Activated CD4-positive, alpha-beta T cell treated with anti-CD3 and anti-CD28 coated beads, Interleukin-2, amount 10 ng/mL, durations not matched to agents 7 days and 5 days (primary cell): ENCODE measurements at regions not wholly inside any gene's neighbourhood (a gene's known extent, or its start where the extent isn't known, plus 50 kb on each side); places are given as distances from the start of the nearest gene placed in this dataset.
A peak's percentile ranks its signal among the peaks of the same experiment; 100 is the strongest.

Experiments used
- CTCF ChIA-PET: fragments of 350-600 bp; sonication (Branson Sonifier 250); formaldehyde crosslinking; loops from one replicate; lab custom pipeline; 2021; ENCODE audit warnings: antibody characterized with exemption; lab: Charles Lee
- POLR2A ChIA-PET: fragments of 350-600 bp; sonication (Branson Sonifier 250); formaldehyde crosslinking; loops from one replicate; lab custom pipeline; 2021; ENCODE audit warnings: antibody characterized with exemption; lab: Charles Lee
- DNase-seq: peaks from one replicate; pipeline ENCODE4 v3.0.0-alpha.2; 2020
- H3K27ac Mint-ChIP-seq: one replicate; pipeline ENCODE4 v1.8.0; 2021; ENCODE audit warnings: mild to moderate bottlenecking, moderate library complexity, mixed read lengths
- H3K27me3 Mint-ChIP-seq: one replicate; pipeline ENCODE4 v1.8.0; 2021; ENCODE audit warnings: mixed read lengths
- H3K36me3 Mint-ChIP-seq: one replicate; pipeline ENCODE4 v1.8.0; 2021; ENCODE audit warnings: low read depth, mixed read lengths
- H3K4me1 Mint-ChIP-seq: one replicate; pipeline ENCODE4 v1.8.0; 2021; ENCODE audit warnings: mixed read lengths
- H3K4me3 Mint-ChIP-seq: one replicate; pipeline ENCODE4 v1.8.0; 2021; ENCODE audit warnings: mild to moderate bottlenecking, moderate library complexity, mixed read lengths
- H3K9me3 Mint-ChIP-seq: one replicate; pipeline ENCODE4 v1.8.0; 2021; ENCODE audit warnings: mixed read lengths

DNA sequence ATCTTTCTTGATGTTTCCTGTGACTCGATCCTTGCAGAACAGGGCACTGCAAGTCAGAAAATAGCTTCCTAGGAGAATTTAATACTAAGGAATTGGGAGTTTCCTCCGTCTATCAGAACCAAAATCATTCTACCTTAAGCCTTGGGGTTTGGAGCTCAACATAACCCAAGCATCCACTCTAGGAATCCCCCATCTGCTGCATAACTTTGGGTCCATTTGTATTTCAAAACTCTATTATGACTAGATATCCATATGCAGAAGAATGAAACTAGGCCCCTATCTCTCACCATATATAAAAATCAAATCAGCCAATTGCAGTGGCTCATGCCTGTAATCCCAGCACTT is 61.7 kb upstream of the AKAP13 start:
- ChIA-PET POLR2A (interaction anchor here (0.9 kb wide), 2 partner anchors 11 to 12 kb away, joined by 3 read pairs; no protein-coding TSS in a partner anchor), CTCF (interaction anchor here (0.5 to 4.4 kb wide), 14 partner anchors 8 to 381 kb away, joined by 3 to 35 read pairs (median 3); no protein-coding TSS in a partner anchor)
- Mint-ChIP-seq H3K9me3 (peaks cover 25% of the 10 kb centered on the region), H3K27ac (peak overlapping the region; percentile 55), H3K4me1 (peaks cover 46% of the 10 kb centered on the region), H3K27me3 (no peaks in the 10 kb centered on the region), H3K4me3 (no peak overlapping the region), H3K36me3 (peaks cover 7% of the 10 kb centered on the region)
- no peak for DNase-seq

DNA sequence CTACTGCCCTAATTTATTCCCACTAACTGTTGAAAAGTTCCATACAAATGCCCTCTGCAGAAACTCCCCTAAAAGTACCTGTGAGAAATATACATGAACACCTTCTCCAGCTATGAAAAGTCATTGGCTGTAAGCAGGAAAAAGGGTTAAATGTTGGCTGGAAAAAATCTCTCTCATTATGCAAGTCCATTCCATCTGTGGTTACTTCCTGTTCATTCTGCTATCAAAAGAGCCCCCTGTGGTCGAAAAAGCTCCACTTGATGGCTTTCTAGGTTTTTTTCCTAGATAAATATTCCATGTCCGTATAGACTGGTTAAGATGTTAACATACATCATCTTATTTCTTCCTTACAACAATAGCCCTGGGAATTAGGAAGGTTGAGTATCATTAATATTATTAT is 56.2 kb upstream of the AKAP13 start:
- Mint-ChIP-seq H3K9me3 (peaks cover 19% of the 10 kb centered on the region), H3K4me1 (peaks cover 17% of the 10 kb centered on the region), H3K27me3 (no peaks in the 10 kb centered on the region), H3K4me3 (no peak overlapping the region), H3K36me3 (peaks cover 7% of the 10 kb centered on the region), H3K27ac (no peak overlapping the region)
- DNase-seq, result no peak
- CTCF ChIA-PET, result interaction anchor here (1.6 kb wide), 1 partner anchor 28 kb away, joined by 7 read pairs; no protein-coding TSS in a partner anchor
- POLR2A ChIA-PET, result no interaction called here

DNA sequence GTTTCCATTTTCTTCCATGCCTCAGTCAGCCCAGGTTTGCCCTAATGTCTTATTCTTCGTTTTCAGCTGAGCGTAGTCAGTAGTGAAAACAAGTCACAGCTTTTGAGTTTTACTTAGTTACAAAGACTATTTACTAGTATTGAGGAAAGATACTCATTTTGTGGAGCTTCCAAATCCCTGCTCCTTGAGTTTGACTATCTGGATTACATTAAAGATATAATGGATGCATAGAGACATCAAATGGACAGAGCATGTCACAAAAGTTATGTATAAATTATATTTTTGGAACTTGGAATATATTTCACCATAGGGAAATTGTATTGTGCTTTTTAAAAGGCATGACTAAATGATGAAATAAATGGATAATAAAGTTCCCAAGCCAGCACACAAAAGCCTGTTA is 54.6 kb upstream of the AKAP13 start:
- Mint-ChIP-seq H3K36me3 (peaks cover 4% of the 10 kb centered on the region), H3K9me3 (peaks cover 12% of the 10 kb centered on the region), H3K4me3 (no peak overlapping the region), H3K27me3 (no peaks in the 10 kb centered on the region), H3K4me1 (peaks cover 30% of the 10 kb centered on the region), H3K27ac (no peak overlapping the region)
- DNase-seq, result no peak
- POLR2A ChIA-PET, result no interaction called here
- CTCF ChIA-PET, result interaction anchor here (0.6 to 4.3 kb wide), 3 partner anchors 9 to 120 kb away, joined by 3 to 35 read pairs (median 5); no protein-coding TSS in a partner anchor

DNA sequence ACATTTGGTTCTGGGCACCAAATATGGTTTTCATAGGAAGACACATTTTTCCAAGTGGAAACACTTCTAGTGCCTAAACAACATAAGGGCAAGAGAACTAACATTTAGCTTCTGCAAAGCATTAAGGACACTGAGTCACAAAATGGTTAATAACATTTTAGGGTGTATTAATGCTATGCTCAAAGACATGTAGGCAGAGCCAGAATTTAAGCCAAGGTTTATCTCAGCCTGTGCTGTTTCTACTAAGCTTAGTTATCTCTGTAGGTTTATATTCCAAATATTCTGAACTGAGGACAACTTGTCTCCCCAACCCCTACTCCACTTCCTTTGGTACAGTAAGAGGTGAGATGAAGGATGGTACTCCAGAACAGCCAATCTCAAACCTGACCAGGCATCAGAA is 54.1 kb upstream of the AKAP13 start:
- POLR2A ChIA-PET, result no interaction called here
- H3K4me1 Mint-ChIP-seq, result peaks cover 35% of the 10 kb centered on the region
- peaks cover 6% of the 10 kb centered on the region for H3K36me3 Mint-ChIP-seq
- no peak for DNase-seq
- CTCF ChIA-PET, result interaction anchor here (1.2 to 4.3 kb wide), 2 partner anchors 9 to 10 kb away, joined by 5 to 35 read pairs; no protein-coding TSS in a partner anchor
- no peak overlapping the region for H3K27ac Mint-ChIP-seq
- H3K4me3 Mint-ChIP-seq, result no peak overlapping the region
- peaks cover 12% of the 10 kb centered on the region for H3K9me3 Mint-ChIP-seq
- no peaks in the 10 kb centered on the region for H3K27me3 Mint-ChIP-seq

DNA sequence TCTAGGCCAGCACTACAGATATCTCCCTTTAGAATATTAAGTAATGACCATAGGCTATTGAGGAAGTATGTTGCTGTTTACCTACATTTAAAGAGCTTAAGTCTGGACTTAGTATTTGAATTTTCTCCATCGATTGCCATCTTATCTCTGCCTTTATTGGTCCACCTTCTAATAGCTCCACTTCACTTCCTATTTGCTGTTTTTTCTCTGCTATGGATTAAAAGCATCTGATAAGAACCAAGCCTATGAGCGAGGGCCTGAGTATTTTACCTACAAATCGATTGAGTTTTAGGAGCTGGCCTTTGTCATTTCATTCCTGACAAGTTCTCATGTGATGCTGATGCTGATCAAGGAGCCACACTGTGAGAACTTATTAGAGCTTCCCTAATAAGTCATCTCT is 52.6 kb upstream of the AKAP13 start:
- no peaks in the 10 kb centered on the region for H3K27me3 Mint-ChIP-seq
- POLR2A ChIA-PET, result no interaction called here

DNA sequence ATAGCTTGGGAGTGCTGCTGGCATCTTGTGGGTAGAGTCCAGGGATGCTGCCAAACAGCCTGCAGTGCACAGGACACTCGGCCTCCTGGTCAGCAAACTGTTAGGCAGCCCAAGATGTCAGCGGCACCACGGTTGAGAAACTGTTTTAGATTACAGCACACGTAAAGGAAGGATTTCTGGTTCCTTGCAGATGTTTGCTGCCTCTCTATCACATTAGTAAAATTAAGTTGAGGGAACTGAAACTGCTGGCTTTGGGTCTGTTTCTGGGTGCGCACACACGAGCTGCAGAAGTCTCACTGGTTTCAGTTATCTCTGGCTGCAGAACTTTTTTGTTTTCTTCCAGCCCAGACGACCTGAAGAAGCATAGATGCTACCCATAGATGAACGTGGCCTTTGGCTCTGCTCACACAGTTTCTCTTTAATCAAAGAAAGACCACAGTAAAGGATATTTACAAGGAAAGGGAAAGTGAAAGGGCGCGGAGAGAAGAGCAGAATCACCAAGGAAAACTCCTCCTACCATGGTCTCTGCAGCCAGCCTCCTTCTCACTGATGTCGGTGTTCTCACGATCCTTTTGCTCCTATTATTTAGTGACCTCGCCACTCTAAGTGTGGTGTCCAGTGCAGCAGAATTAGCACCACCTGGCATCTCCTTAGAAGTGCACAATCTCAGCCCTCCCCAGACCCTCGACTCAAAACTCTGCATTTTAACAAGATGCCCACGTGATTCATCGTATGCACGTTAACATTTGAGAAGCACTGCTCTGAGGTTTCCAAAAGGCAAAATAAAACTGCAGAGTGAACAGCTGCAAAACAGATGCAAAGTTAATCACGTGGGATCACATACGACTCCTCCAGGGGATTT is 50.6 kb upstream of the AKAP13 start:
- peak; percentile 79 for DNase-seq
- ChIA-PET POLR2A (interaction anchor here (0.7 to 2.0 kb wide), 4 partner anchors 12 to 84 kb away, joined by 3 to 12 read pairs (median 3); partner anchors contain the start of gene AKAP13), CTCF (interaction anchor here (1.1 to 2.2 kb wide), 5 partner anchors 10 to 83 kb away, joined by 3 to 10 read pairs (median 3); no protein-coding TSS in a partner anchor)
- Mint-ChIP-seq H3K27ac (peak overlapping the region; percentile 98), H3K4me1 (peaks cover 54% of the 10 kb centered on the region), H3K4me3 (peak overlapping the region; percentile 89), H3K27me3 (no peaks in the 10 kb centered on the region), H3K9me3 (no peaks in the 10 kb centered on the region), H3K36me3 (peaks cover 6% of the 10 kb centered on the region)

More for the DNA sequence above, 52.6 kb upstream of the AKAP13 start:
- Mint-ChIP-seq H3K36me3 (peaks cover 7% of the 10 kb centered on the region), H3K4me1 (peaks cover 46% of the 10 kb centered on the region), H3K4me3 (no peak overlapping the region), H3K27ac (no peak overlapping the region), H3K9me3 (peaks cover 6% of the 10 kb centered on the region)
- CTCF ChIA-PET, result interaction anchor here (0.6 to 4.3 kb wide), 6 partner anchors 7 to 84 kb away, joined by 3 to 35 read pairs (median 3); partner anchors contain the start of gene AKAP13
- DNase-seq, result no peak
